Stomach (tissue), 8 donors: ENCODE measurements at regions not wholly inside any gene's neighbourhood (a gene's known extent, or its start where the extent isn't known, plus 50 kb on each side); places are given as distances from the start of the nearest gene placed in this dataset.

Experiments
- DNase-seq, 2 donors: peaks; one replicate each; pipeline versions ENCODE4 v3.0.0 to v3.0.0-alpha.2; 2013 to 2019
- H3K27ac ChIP-seq, 5 donors: fragments of 200-600 bp in 4 of 5; sonication (generic) in 4 of 5; one replicate each; pipeline ENCODE4 v1.5.1; 2013 to 2019; ENCODE audit warnings: mild to moderate bottlenecking in 1 of 5, moderate library complexity in 1 of 5
- H3K27me3 ChIP-seq, 3 donors: fragments of 200-600 bp; sonication (generic); one replicate each; pipeline ENCODE4 v1.5.1; 2017 to 2019; ENCODE audit warnings: mixed run types in 1 of 3
- H3K36me3 ChIP-seq, 4 donors: fragments of 200-600 bp; sonication (generic); 1 replicate in 3 of 4; 2 replicates in 1 of 4; pipeline ENCODE4 v1.5.1; 2016 to 2019
- H3K4me1 ChIP-seq, 4 donors: fragments of 200-600 bp; sonication (generic); one replicate each; pipeline ENCODE4 v1.5.1; 2016 to 2019
- H3K4me3 ChIP-seq, 4 donors: fragments of 200-600 bp; sonication (generic) in 3 of 4; one replicate each; pipeline ENCODE4 v1.5.1; 2016 to 2019; ENCODE audit warnings: mild to moderate bottlenecking in 1 of 4
- H3K9me3 ChIP-seq, 4 donors: fragments of 200-600 bp; sonication (generic); one replicate each; pipeline ENCODE4 v1.5.1; 2016 to 2019
- EP300 ChIP-seq: sonication (generic); formaldehyde crosslinking; IDR thresholded peaks from one replicate; pipeline ENCODE4 v1.6.1; 2017; ENCODE audit warnings: antibody characterized with exemption
- POLR2A ChIP-seq, 4 donors: fragments of 450-650 bp; IDR thresholded peaks; one replicate each; pipeline ENCODE4 v1.6.1; 2016; ENCODE audit warnings: antibody characterized with exemption in 4 of 4, control low read depth in 2 of 4, mild to moderate bottlenecking in 1 of 4, moderate library complexity in 1 of 4
- POLR2AphosphoS5 ChIP-seq, 3 donors: sonication (generic); formaldehyde crosslinking; IDR thresholded peaks; one replicate each; pipeline ENCODE4 v1.6.1; 2016; ENCODE audit warnings: antibody characterized with exemption in 3 of 3
- WGBS, 5 donors: extraction: QIAGEN DNeasy Blood & Tissue Kit in 3 of 5; methylation state at CpG; one replicate each; pipeline versions ENCODE4 v1.1.5 to v1.1.7; 2013 to 2018; 5-methylcytosine and 5-hydroxymethylcytosine counted together
- intact Hi-C: fragments of 100-400 bp; cut with DNase I; formaldehyde crosslinking; loops from one replicate; pipeline ENCODE4 v1.15.1; 2023; ENCODE audit warnings: low total_unique reads
- TF ChIP-seq, protein P1 (sequence below), 7 experiments: fragments of 450-650 bp in 4 of 7; fragments of 200-600 bp in 3 of 7; sonication (generic) in 3 of 7; IDR thresholded peaks; one replicate each; pipeline ENCODE4 v1.5.1; 2016 to 2019; ENCODE audit warnings: antibody characterized with exemption in 7 of 7, control low read depth in 2 of 7, mild to moderate bottlenecking in 1 of 7
- donor health status: healthy with polysubstance abuse.
- donor health status: Bipolar disorder and iron deficiency.
- donor health status: healthy.

DNA sequence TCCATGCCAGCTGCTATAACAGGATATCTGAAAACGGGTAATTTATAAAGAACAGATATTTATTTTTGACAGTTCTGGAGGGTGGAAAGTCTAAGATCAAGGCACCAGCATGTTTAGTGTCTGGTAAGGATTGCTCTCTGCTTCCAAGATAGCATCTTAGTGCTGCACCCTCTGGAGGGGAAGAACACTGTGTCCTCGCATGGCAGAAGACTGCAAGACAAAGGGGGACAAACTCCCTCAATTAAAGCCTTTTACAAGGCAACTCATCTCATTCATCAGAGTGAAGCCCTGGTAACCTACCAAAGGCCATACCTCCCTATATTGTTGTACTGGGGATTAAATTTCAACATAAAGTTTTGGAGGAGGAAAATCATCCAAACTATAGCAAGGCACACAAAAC, 298.9 kb upstream of the EDIL3 start:
- Histone ChIP-seq H3K27ac (no peak overlapping the region), H3K9me3 (no peaks in the 10 kb centered on the region), H3K36me3 (no peaks in the 10 kb centered on the region), H3K27me3 (no peaks in the 10 kb centered on the region), H3K4me1 (no peaks in the 10 kb centered on the region), H3K4me3 (no peak overlapping the region)
- intact Hi-C loops, result no loop called here
- 72 to 88% (median 82%) methylated on average over 2 of the region's 2 CpGs for WGBS, 5 donors
- TF ChIP-seq EP300, result no peak
- TF ChIP-seq POLR2AphosphoS5 (IDR thresholded peaks at IDR 0.05), result no peak
- TF ChIP-seq POLR2A (IDR thresholded peaks at IDR 0.05), result no peak
- TF ChIP-seq, protein P1, sequence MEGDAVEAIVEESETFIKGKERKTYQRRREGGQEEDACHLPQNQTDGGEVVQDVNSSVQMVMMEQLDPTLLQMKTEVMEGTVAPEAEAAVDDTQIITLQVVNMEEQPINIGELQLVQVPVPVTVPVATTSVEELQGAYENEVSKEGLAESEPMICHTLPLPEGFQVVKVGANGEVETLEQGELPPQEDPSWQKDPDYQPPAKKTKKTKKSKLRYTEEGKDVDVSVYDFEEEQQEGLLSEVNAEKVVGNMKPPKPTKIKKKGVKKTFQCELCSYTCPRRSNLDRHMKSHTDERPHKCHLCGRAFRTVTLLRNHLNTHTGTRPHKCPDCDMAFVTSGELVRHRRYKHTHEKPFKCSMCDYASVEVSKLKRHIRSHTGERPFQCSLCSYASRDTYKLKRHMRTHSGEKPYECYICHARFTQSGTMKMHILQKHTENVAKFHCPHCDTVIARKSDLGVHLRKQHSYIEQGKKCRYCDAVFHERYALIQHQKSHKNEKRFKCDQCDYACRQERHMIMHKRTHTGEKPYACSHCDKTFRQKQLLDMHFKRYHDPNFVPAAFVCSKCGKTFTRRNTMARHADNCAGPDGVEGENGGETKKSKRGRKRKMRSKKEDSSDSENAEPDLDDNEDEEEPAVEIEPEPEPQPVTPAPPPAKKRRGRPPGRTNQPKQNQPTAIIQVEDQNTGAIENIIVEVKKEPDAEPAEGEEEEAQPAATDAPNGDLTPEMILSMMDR (IDR thresholded peaks at IDR 0.05), result no peak
- no peak for DNase-seq

DNA sequence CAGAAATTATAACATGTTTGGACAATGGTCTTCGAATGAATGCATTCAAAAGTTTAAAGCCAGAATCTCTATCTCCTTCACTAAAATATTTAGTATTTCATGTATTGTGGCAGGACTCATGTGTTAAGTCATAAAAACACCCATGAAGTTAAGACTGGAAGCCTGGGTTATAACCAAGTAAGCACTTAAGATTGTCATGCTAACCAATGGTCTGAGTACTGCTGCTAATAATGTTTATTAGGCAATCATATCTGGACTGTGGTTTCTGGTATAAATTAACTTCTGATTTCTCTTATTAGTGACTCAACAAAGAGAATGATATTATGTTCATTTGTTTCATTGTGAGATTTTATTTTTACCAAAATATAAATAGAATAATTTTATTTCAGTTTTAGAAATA, 297.9 kb upstream of the EDIL3 start:
- intact Hi-C loops, result no loop called here
- Histone ChIP-seq H3K9me3 (no peaks in the 10 kb centered on the region), H3K27ac (no peak overlapping the region), H3K4me1 (no peaks in the 10 kb centered on the region), H3K36me3 (no peaks in the 10 kb centered on the region), H3K27me3 (no peaks in the 10 kb centered on the region), H3K4me3 (no peak overlapping the region)
- DNase-seq, result no peak
- 75 to 87% (median 81%) methylated on average over 1 of the region's 1 CpG for WGBS, 5 donors
- TF ChIP-seq, protein P1 (IDR thresholded peaks at IDR 0.05), result no peak
- TF ChIP-seq EP300 (no peak), POLR2AphosphoS5 (IDR thresholded peaks at IDR 0.05) (no peak), POLR2A (IDR thresholded peaks at IDR 0.05) (no peak)

DNA sequence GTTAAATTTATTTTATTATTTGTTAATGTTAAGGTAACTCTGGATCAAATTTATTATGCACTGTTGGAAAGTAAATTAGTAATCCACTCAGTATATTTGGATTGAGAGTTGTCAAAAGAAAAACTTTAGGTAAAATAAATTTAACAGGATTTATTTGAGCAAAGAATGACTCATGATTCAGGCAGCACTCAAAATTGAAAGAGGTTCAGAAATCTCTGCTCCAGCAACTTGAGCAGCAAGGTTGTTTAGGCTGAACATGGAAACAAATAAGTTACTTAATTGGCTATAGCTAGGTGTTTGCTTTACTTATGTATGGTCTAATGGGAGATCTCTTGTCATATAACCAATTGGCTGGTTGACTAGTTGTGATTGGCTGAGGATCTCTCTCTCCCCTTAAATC, 296.2 kb upstream of the EDIL3 start:
- H3K4me3 ChIP-seq, result no peak overlapping the region
- H3K27me3 ChIP-seq, result no peaks in the 10 kb centered on the region
- intact Hi-C loops, result no loop called here
- no peaks in the 10 kb centered on the region for H3K9me3 ChIP-seq
- DNase-seq, result no peak
- no peaks in the 10 kb centered on the region for H3K4me1 ChIP-seq
- TF ChIP-seq EP300, result no peak
- TF ChIP-seq, protein P1 (IDR thresholded peaks at IDR 0.05), result no peak
- no peak for TF ChIP-seq POLR2AphosphoS5 (IDR thresholded peaks at IDR 0.05)
- no peak for TF ChIP-seq POLR2A (IDR thresholded peaks at IDR 0.05)
- no peaks in the 10 kb centered on the region for H3K36me3 ChIP-seq
- no peak overlapping the region for H3K27ac ChIP-seq

DNA sequence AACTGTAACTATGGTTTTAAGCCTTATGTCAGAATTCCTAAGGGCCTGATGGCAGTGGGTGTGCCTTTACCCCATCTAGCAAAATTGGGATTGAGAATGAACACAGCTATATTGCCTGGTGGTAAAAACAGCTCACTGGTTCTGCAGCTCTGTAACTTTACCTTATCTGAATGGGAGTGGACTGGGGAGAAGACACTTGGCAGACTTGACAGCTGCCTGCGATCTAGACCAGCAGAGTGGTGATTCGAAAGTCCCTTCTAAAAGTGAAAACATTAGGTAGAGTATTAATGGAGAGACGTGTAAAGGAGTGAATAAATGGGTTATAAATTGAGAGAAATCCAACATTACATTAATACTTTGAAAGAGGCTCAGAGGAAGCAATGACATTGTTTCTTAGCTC, 289.1 kb upstream of the EDIL3 start:
- intact Hi-C loops, result no loop called here
- H3K27ac ChIP-seq, result no peak overlapping the region
- H3K36me3 ChIP-seq, result no peaks in the 10 kb centered on the region
- 68 to 84% (median 83%) methylated on average over 3 of the region's 3 CpGs for WGBS, 5 donors
- H3K27me3 ChIP-seq, result no peaks in the 10 kb centered on the region
- H3K4me3 ChIP-seq, result no peak overlapping the region
- no peak for TF ChIP-seq POLR2A (IDR thresholded peaks at IDR 0.05)
- TF ChIP-seq POLR2AphosphoS5 (IDR thresholded peaks at IDR 0.05), result no peak
- TF ChIP-seq EP300, result no peak
- TF ChIP-seq, protein P1 (IDR thresholded peaks at IDR 0.05), result no peak
- H3K9me3 ChIP-seq, result peaks cover 0 to 12% (median 10%) of the 10 kb centered on the region in 4 donors
- no peak for DNase-seq
- H3K4me1 ChIP-seq, result no peaks in the 10 kb centered on the region
